GM12875 (cell line): ENCODE measurements at regions not wholly inside any gene's neighbourhood (a gene's known extent, or its start where the extent isn't known, plus 50 kb on each side); places are given as distances from the start of the nearest gene placed in this dataset.

Source experiments
- H3K4me3 ChIP-seq: one replicate; pipeline ENCODE4 v1.5.1; 2011; ENCODE audit warnings: low read depth, low read length, control low read depth
- CTCF ChIP-seq: IDR thresholded peaks from 2 replicates; pipeline ENCODE4 v1.5.1; 2011; ENCODE audit warnings: low read depth, mild to moderate bottlenecking, control low read depth, inconsistent platforms, low read length, moderate library complexity, borderline replicate concordance; ENCODE audit not compliant: insufficient read depth

GRCh38 chr14:39762576-39763401 is 330.6 kb upstream of the FBXO33 start:
- H3K4me3 ChIP-seq: no peak overlapping the region
- no peak for TF ChIP-seq CTCF

- no peak for TF ChIP-seq CTCF
- H3K4me3 ChIP-seq: no peak overlapping the region
Observed at GRCh38 chr14:39755269-39755878, 323.1 kb upstream of the FBXO33 start.

GRCh38 chr14:39740454-39740853 is 308.2 kb upstream of the FBXO33 start:
- TF ChIP-seq CTCF: no peak
- H3K4me3 ChIP-seq: no peak overlapping the region

GRCh38 chr14:39739796-39740195 is 307.6 kb upstream of the FBXO33 start:
- H3K4me3 ChIP-seq: no peak overlapping the region
- no peak for TF ChIP-seq CTCF

GRCh38 chr14:39734306-39734705 is 302.1 kb upstream of the FBXO33 start:
- no peak for TF ChIP-seq CTCF
- no peak overlapping the region for H3K4me3 ChIP-seq

GRCh38 chr14:39733741-39734140 is 301.5 kb upstream of the FBXO33 start:
- no peak for TF ChIP-seq CTCF
- no peak overlapping the region for H3K4me3 ChIP-seq

- no peak overlapping the region for H3K4me3 ChIP-seq
- TF ChIP-seq CTCF: peak; percentile 45; the same call in 1 of the 2 replicates
Observed at GRCh38 chr14:39731912-39732311, 299.7 kb upstream of the FBXO33 start.
